Activated naive CD4-positive, alpha-beta T cell treated with anti-CD3 and anti-CD28 coated beads, Interleukin-2, amount 50 U/mL, for 16 hours (primary cell): ENCODE measurements at regions not wholly inside any gene's neighbourhood (a gene's known extent, or its start where the extent isn't known, plus 50 kb on each side); places are given as distances from the start of the nearest gene placed in this dataset.
"Not testable (repeated sequence)": the region's sequence is repeated elsewhere in the genome, so short reads cannot be mapped to it uniquely, and the experiment has no call there.

Experiments used
- DNase-seq: peaks from one replicate; pipeline ENCODE4 v3.0.0-alpha.2; 2020

GRCh38 chr12:69136931-69137613, 102.3 kb upstream of the CPSF6 start:
- DNase-seq: no peak

GRCh38 chr12:69141074-69141473, 98.3 kb upstream of the CPSF6 start:
- DNase-seq: no peak

GRCh38 chr12:69149270-69149669, 90.1 kb upstream of the CPSF6 start:
- DNase-seq: no peak

- DNase-seq: no peak
Observed at GRCh38 chr12:69150083-69150795, 89.1 kb upstream of the CPSF6 start.

- no peak for DNase-seq
Observed at GRCh38 chr12:69150796-69151127, 88.6 kb upstream of the CPSF6 start.

- DNase-seq: no peak
Observed at GRCh38 chr12:69151254-69151764, 88.1 kb upstream of the CPSF6 start.

- peak; percentile 78 for DNase-seq
Observed at GRCh38 chr12:69154585-69155363, 84.6 kb upstream of the CPSF6 start.

- peak; percentile 92 for DNase-seq
Observed at GRCh38 chr12:69157023-69157655, 82.2 kb upstream of the CPSF6 start.

GRCh38 chr12:69161829-69162228, 77.5 kb upstream of the CPSF6 start:
- DNase-seq: peak; percentile 45

GRCh38 chr12:69163681-69164362, 75.5 kb upstream of the CPSF6 start:
- no peak for DNase-seq

- DNase-seq: no peak
Observed at GRCh38 chr12:69167648-69168165, 71.7 kb upstream of the CPSF6 start.

GRCh38 chr12:69168363-69168762, 71.0 kb upstream of the CPSF6 start:
- no peak for DNase-seq

- DNase-seq: no peak
Observed at GRCh38 chr12:69168828-69169227, 70.5 kb upstream of the CPSF6 start.

- DNase-seq: no peak
Observed at GRCh38 chr12:69170293-69170692, 69.1 kb upstream of the CPSF6 start.

- DNase-seq: no peak
Observed at GRCh38 chr12:69171881-69172280, 67.5 kb upstream of the CPSF6 start.

- no peak for DNase-seq
Observed at GRCh38 chr12:69172491-69172890, 66.9 kb upstream of the CPSF6 start.

- DNase-seq: no peak
Observed at GRCh38 chr12:69173368-69173767, 66.0 kb upstream of the CPSF6 start.

GRCh38 chr12:69179786-69180185, 59.6 kb upstream of the CPSF6 start:
- DNase-seq: no peak

GRCh38 chr12:69187572-69187971, 51.8 kb upstream of the CPSF6 start:
- not testable (repeated sequence) for DNase-seq

- no peak for DNase-seq
Observed at GRCh38 chr12:69189378-69189978, 49.9 kb upstream of the CPSF6 start.
